Fibroblast of pulmonary artery (primary cell): ENCODE measurements at regions not wholly inside any gene's neighbourhood (a gene's known extent, or its start where the extent isn't known, plus 50 kb on each side); places are given as distances from the start of the nearest gene placed in this dataset.
A peak's percentile ranks its signal among the peaks of the same experiment; 100 is the strongest.

ENCODE experiments used
- DNase-seq: peaks from one replicate; pipeline ENCODE4 v3.0.0-alpha.2; 2010; ENCODE audit warnings: low read depth
- H3K4me3 ChIP-seq: replicated peaks from 2 replicates; pipeline ENCODE4 v1.5.1; 2011; ENCODE audit warnings: low read depth, mild to moderate bottlenecking, control low read depth, low read length, moderate library complexity
- TF ChIP-seq, protein P1 (sequence below): IDR thresholded peaks from 2 replicates; pipeline ENCODE4 v1.5.1; 2011; ENCODE audit warnings: mild to moderate bottlenecking, control low read depth, low read length, inconsistent platforms; ENCODE audit errors: missing control alignments

GRCh38 chr10:15444105-15445005 lies 73.3 kb upstream of the FAM171A1 start:
- DNase-seq, result no peak
- no peak overlapping the region for H3K4me3 ChIP-seq
- TF ChIP-seq, protein P1, sequence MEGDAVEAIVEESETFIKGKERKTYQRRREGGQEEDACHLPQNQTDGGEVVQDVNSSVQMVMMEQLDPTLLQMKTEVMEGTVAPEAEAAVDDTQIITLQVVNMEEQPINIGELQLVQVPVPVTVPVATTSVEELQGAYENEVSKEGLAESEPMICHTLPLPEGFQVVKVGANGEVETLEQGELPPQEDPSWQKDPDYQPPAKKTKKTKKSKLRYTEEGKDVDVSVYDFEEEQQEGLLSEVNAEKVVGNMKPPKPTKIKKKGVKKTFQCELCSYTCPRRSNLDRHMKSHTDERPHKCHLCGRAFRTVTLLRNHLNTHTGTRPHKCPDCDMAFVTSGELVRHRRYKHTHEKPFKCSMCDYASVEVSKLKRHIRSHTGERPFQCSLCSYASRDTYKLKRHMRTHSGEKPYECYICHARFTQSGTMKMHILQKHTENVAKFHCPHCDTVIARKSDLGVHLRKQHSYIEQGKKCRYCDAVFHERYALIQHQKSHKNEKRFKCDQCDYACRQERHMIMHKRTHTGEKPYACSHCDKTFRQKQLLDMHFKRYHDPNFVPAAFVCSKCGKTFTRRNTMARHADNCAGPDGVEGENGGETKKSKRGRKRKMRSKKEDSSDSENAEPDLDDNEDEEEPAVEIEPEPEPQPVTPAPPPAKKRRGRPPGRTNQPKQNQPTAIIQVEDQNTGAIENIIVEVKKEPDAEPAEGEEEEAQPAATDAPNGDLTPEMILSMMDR, result no peak

GRCh38 chr10:15442056-15442455 lies 71.0 kb upstream of the FAM171A1 start:
- TF ChIP-seq, protein P1, result no peak
- DNase-seq, result no peak
- H3K4me3 ChIP-seq, result no peak overlapping the region

- H3K4me3 ChIP-seq, result no peak overlapping the region
- TF ChIP-seq, protein P1, result no peak
- peak; percentile 2 for DNase-seq
Measured at GRCh38 chr10:15440204-15440711, 69.2 kb upstream of the FAM171A1 start.

DNA sequence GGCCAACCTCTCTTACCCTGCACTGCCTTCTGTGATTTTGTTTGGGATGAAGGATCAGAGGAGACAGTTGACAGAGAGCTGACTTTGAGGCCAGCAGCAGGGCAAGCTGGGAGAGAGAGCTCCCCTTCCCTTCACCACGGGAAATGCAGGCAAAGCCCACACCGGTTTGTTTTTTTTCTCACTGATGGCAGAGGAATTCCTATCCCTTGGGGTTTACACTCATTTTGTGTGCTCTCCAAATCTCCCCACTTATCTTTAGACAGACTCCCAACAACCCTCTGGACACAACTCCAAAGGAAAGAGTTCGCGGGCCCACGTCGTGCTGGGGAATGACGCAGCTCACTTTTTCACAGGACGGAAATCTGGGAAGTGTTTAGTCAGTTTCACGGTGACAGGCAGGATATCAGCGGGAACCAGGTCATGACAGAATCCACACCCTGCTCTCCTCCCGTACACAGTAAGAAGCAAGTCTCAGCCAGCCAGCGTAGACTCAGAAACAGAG lies 68.3 kb upstream of the FAM171A1 start:
- TF ChIP-seq, protein P1, result peak; percentile 67
- peak; percentile 76 for DNase-seq
- H3K4me3 ChIP-seq, result peak overlapping the region; percentile 40

GRCh38 chr10:15436696-15437095 lies 65.6 kb upstream of the FAM171A1 start:
- H3K4me3 ChIP-seq, result no peak overlapping the region
- TF ChIP-seq, protein P1, result no peak
- DNase-seq, result no peak

GRCh38 chr10:15433850-15434537 lies 62.9 kb upstream of the FAM171A1 start:
- DNase-seq, result peak; percentile 73
- H3K4me3 ChIP-seq, result peak overlapping the region; percentile 56
- TF ChIP-seq, protein P1, result peak; percentile 59
